ENCODE measurements at regions not wholly inside any gene's neighbourhood (a gene's known extent, or its start where the extent isn't known, plus 50 kb on each side); places are given as distances from the start of the nearest gene placed in this dataset.

- TF ChIP-seq POLR2AphosphoS5 (IDR thresholded peaks at IDR 0.05) = no peak
- no peak for TF ChIP-seq CTCF (IDR thresholded peaks at IDR 0.05)
- TF ChIP-seq POLR2A (IDR thresholded peaks at IDR 0.05) = no peak
- TF ChIP-seq EP300 (IDR thresholded peaks at IDR 0.05) = no peak
Measured at GRCh38 chr12:74849801-74850200, 312.2 kb downstream of the ATXN7L3B start.
